Amygdala (tissue), 56 donors: ENCODE measurements at regions not wholly inside any gene's neighbourhood (a gene's known extent, or its start where the extent isn't known, plus 50 kb on each side); places are given as distances from the start of the nearest gene placed in this dataset.
"Not testable (repeated sequence)": the region's sequence is repeated elsewhere in the genome, so short reads cannot be mapped to it uniquely, and the experiment has no call there.

Experiments used
- DNase-seq, 56 donors: peaks; one replicate each; lab custom pipeline; 2025; lab: John Stamatoyannopoulos, UW

- no peak for DNase-seq
Observed at GRCh38 chr6:84854811-84855400, 90.5 kb upstream of the TBX18 start.

- DNase-seq, result no peak
Observed at GRCh38 chr6:84853901-84854300, 89.5 kb upstream of the TBX18 start.

- DNase-seq, result no peak
Observed at GRCh38 chr6:84848960-84849359, 84.6 kb upstream of the TBX18 start.

- DNase-seq, result no peak
Observed at GRCh38 chr6:84847390-84848160, 83.2 kb upstream of the TBX18 start.

GRCh38 chr6:84842525-84843166, 78.2 kb upstream of the TBX18 start:
- no peak for DNase-seq

- not testable (repeated sequence) for DNase-seq
Observed at GRCh38 chr6:84837068-84837866, 72.9 kb upstream of the TBX18 start.

- no peak for DNase-seq
Observed at GRCh38 chr6:84836366-84836765, 72.0 kb upstream of the TBX18 start.

- DNase-seq, result no peak
Observed at GRCh38 chr6:84835340-84835739, 70.9 kb upstream of the TBX18 start.

GRCh38 chr6:84831924-84832323, 67.5 kb upstream of the TBX18 start:
- not testable (repeated sequence) for DNase-seq

GRCh38 chr6:84825461-84825860, 61.1 kb upstream of the TBX18 start:
- DNase-seq, result no peak

GRCh38 chr6:84821314-84821713, 56.9 kb upstream of the TBX18 start:
- DNase-seq, result not testable (repeated sequence)

- no peak for DNase-seq
Observed at GRCh38 chr6:84816741-84817140, 52.3 kb upstream of the TBX18 start.

- no peak for DNase-seq
Observed at GRCh38 chr6:84815896-84816735, 51.7 kb upstream of the TBX18 start.
